Right atrium auricular region (tissue), 2 donors: ENCODE measurements at regions not wholly inside any gene's neighbourhood (a gene's known extent, or its start where the extent isn't known, plus 50 kb on each side); places are given as distances from the start of the nearest gene placed in this dataset.

Source experiments
- DNase-seq: peaks from one replicate; pipeline ENCODE4 v3.0.0-alpha.2; 2019; ENCODE audit warnings: low spot score
- H3K27ac ChIP-seq, 2 donors: fragments of 200-600 bp; sonication (generic); 1 replicate in 1 of 2; 2 replicates in 1 of 2; pipeline ENCODE4 v1.5.1; 2016 to 2019
- H3K27me3 ChIP-seq, 2 donors: fragments of 200-600 bp; sonication (generic); one replicate each; pipeline versions ENCODE4 v1.5.1 to v1.6.0; 2017 to 2019
- H3K36me3 ChIP-seq: fragments of 200-600 bp; sonication (generic); one replicate; pipeline ENCODE4 v1.5.1; 2016
- H3K4me1 ChIP-seq, 2 donors: fragments of 200-600 bp; sonication (generic); one replicate each; pipeline versions ENCODE4 v1.5.1 to v1.6.0; 2017 to 2019
- H3K4me3 ChIP-seq, 2 donors: fragments of 200-600 bp; sonication (generic); 1 replicate in 1 of 2; 2 replicates in 1 of 2; pipeline ENCODE4 v1.5.1; 2017 to 2019; ENCODE audit warnings: mild to moderate bottlenecking in 1 of 2, moderate library complexity in 1 of 2
- H3K9me3 ChIP-seq, 2 donors: fragments of 200-600 bp; sonication (generic); one replicate each; pipeline ENCODE4 v1.5.1; 2019
- TF ChIP-seq, protein P1 (sequence below), 2 donors: fragments of 200-600 bp; sonication (generic); IDR thresholded peaks; one replicate each; pipeline ENCODE4 v1.5.1; 2019; ENCODE audit warnings: antibody characterized with exemption in 2 of 2

GRCh38 chr1:244952940-244953339 is 88.6 kb upstream of the HNRNPU start:
- no peak for DNase-seq
- H3K4me3 ChIP-seq = no peak overlapping the region
- H3K36me3 ChIP-seq = no peaks in the 10 kb centered on the region
- H3K9me3 ChIP-seq = no peaks in the 10 kb centered on the region
- H3K4me1 ChIP-seq = peaks cover 0 to 14% of the 10 kb centered on the region in 2 donors
- no peaks in the 10 kb centered on the region for H3K27me3 ChIP-seq
- H3K27ac ChIP-seq = peak overlapping the region in 1 of 2 donors; percentile 77
- TF ChIP-seq, protein P1, sequence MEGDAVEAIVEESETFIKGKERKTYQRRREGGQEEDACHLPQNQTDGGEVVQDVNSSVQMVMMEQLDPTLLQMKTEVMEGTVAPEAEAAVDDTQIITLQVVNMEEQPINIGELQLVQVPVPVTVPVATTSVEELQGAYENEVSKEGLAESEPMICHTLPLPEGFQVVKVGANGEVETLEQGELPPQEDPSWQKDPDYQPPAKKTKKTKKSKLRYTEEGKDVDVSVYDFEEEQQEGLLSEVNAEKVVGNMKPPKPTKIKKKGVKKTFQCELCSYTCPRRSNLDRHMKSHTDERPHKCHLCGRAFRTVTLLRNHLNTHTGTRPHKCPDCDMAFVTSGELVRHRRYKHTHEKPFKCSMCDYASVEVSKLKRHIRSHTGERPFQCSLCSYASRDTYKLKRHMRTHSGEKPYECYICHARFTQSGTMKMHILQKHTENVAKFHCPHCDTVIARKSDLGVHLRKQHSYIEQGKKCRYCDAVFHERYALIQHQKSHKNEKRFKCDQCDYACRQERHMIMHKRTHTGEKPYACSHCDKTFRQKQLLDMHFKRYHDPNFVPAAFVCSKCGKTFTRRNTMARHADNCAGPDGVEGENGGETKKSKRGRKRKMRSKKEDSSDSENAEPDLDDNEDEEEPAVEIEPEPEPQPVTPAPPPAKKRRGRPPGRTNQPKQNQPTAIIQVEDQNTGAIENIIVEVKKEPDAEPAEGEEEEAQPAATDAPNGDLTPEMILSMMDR (IDR thresholded peaks at IDR 0.05) = no peak

GRCh38 chr1:244952280-244952933 is 88.1 kb upstream of the HNRNPU start:
- Histone ChIP-seq H3K36me3 (no peaks in the 10 kb centered on the region), H3K9me3 (no peaks in the 10 kb centered on the region), H3K4me1 (peaks cover 0 to 14% of the 10 kb centered on the region in 2 donors), H3K27ac (no peak overlapping the region), H3K27me3 (no peaks in the 10 kb centered on the region), H3K4me3 (no peak overlapping the region)
- no peak for DNase-seq
- TF ChIP-seq, protein P1 (IDR thresholded peaks at IDR 0.05) = no peak

GRCh38 chr1:244948416-244948815 is 84.1 kb upstream of the HNRNPU start:
- Histone ChIP-seq H3K4me1 (peaks cover 0 to 5% of the 10 kb centered on the region in 2 donors), H3K9me3 (no peaks in the 10 kb centered on the region), H3K4me3 (no peak overlapping the region), H3K36me3 (no peaks in the 10 kb centered on the region), H3K27ac (no peak overlapping the region), H3K27me3 (no peaks in the 10 kb centered on the region)
- DNase-seq = no peak
- TF ChIP-seq, protein P1 (IDR thresholded peaks at IDR 0.05) = no peak

- H3K4me1 ChIP-seq = no peaks in the 10 kb centered on the region
- no peak for DNase-seq
- H3K9me3 ChIP-seq = no peaks in the 10 kb centered on the region
- H3K36me3 ChIP-seq = no peaks in the 10 kb centered on the region
- H3K27ac ChIP-seq = no peak overlapping the region
- H3K4me3 ChIP-seq = no peak overlapping the region
- TF ChIP-seq, protein P1 (IDR thresholded peaks at IDR 0.05) = no peak
- no peaks in the 10 kb centered on the region for H3K27me3 ChIP-seq
Observed at GRCh38 chr1:244945109-244945671, 80.8 kb upstream of the HNRNPU start.

DNA sequence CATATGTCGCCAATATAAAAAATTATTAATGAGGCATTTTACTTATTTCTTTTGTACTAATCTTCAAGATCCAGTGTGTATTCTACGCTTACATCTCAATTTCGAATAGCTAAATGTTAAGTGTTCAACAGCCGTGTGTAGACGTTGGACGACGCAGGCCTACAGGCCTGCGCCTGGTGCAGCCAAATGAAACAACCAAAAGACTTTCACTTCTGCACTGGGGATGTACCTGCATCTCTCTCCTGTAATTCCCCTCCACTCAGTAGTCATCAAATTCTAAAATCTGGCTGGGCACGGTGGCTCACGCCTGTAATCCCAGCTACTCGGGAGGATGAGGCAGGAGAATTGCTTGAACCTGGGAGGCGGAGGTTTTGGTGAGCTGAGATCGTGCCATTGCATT is 76.8 kb upstream of the HNRNPU start:
- TF ChIP-seq, protein P1 (IDR thresholded peaks at IDR 0.05) = no peak
- Histone ChIP-seq H3K9me3 (no peaks in the 10 kb centered on the region), H3K27me3 (no peaks in the 10 kb centered on the region), H3K36me3 (no peaks in the 10 kb centered on the region), H3K4me3 (no peak overlapping the region), H3K27ac (no peak overlapping the region), H3K4me1 (no peaks in the 10 kb centered on the region)
- no peak for DNase-seq

DNA sequence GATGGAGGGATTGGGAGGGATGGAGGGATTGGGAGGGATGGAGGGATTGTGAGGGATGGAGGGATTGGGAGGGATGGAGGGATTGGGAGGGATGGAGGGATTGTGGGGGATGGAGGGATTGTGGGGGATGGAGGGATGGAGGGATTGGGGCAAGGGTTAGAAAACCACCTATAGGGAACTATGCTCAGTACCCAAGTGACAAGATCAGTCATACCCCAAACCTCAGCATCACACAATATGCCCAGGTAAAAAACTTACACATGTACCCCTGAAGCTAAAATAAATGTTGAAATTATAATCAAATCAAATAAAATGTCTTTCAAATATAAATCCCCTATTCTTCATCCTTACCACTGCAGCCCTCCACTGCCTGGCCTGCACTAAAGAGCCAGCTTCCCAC is 72.8 kb upstream of the HNRNPU start:
- no peak overlapping the region for H3K4me3 ChIP-seq
- TF ChIP-seq, protein P1 (IDR thresholded peaks at IDR 0.05) = no peak
- no peak overlapping the region for H3K27ac ChIP-seq
- no peaks in the 10 kb centered on the region for H3K27me3 ChIP-seq
- H3K4me1 ChIP-seq = no peaks in the 10 kb centered on the region
- no peaks in the 10 kb centered on the region for H3K36me3 ChIP-seq
- DNase-seq = no peak
- no peaks in the 10 kb centered on the region for H3K9me3 ChIP-seq
